ENCODE measurements at regions not wholly inside any gene's neighbourhood (a gene's known extent, or its start where the extent isn't known, plus 50 kb on each side); places are given as distances from the start of the nearest gene placed in this dataset.

DNA sequence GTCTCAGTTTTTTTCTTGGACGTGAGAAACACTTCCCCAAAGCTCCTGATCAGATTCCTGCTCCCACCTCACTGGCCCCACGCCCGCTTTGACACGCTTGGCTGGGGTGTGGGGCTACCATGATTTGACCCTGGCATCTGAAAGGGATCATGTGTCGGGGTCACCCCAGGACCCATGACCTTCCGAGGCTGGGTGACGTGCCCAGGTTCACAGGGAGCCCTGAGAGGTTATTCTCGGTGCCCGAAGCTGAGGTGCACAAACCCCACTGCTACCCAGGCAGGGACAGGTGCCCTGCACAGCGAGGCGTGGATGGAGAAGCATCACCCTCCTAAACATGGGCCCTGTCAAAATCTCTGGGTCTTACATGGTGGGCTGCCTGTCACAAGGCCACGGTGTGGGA is 404.1 kb downstream of the GALR1 start:
- DNase-seq: no peak

DNA sequence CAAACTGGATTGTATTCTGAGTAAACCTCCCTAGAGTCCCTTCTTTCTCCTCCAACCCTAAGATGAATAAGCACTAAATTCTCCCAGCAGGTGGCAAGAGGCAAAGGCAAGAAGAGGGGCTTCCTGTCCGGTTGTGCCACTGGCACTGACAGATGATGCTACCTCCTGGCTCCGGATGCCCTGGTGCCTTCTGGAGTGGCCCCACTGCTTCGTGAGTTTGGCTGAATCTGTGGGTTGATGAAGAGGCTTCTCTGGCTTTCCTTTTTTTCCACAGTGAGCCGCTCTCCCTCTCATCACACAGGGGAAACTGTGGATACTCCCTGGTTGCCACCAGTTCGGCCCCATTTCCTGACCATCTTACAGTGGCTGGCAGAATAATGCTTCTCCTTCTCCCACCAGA is 404.7 kb downstream of the GALR1 start:
- DNase-seq: no peak

DNA sequence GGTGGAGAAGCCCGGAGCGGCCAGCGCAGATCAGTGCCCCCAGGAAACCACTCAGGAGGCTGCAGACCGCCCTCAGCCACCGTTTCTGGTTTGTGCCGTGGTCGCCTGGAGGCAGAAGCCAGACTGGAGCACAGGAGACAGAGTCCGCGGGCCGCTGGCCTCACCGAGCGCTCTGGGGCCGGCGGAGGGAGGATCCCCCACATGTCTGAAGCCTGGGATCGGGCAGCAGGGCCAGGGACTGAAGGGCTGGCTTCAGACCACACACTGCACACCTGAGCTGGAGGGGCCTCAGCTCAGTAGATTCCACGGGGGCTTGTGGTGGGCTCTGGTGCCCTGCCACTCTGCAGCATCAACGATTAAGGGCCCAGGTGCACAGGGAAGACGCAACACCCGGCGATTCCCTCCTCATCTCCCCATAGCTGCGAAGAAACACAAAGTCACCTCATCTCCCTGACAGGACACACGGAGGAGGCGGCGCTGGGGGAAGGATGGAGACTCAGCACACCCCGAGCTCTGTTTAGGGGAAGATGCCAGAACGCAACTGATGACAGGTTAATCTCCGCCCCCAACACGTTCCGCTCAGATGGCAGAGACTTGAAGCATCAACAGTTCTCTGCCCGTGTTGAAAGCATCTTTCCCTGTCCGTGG is 408.1 kb downstream of the GALR1 start:
- no peak for DNase-seq

DNA sequence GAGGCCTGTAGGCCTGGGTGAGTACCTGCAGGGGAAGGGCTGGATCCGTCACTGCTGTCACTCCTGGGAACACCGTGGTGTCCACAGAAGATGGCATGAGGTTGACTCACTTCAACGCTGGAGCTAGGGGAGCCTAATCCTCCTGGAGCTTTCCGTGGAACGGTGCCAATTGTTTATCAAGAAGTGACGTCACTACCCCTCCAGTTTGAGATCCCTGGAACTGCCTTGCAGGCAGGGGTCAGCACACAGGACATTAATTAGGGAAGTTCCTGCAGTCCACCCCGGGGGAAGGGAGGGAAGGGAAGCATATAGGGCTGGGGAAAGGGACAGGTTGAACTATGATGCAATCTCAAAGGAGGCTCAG is 408.6 kb downstream of the GALR1 start:
- DNase-seq: no peak

GRCh38 chr18:77658751-77659448 is 409.3 kb downstream of the GALR1 start:
- no peak for DNase-seq

DNA sequence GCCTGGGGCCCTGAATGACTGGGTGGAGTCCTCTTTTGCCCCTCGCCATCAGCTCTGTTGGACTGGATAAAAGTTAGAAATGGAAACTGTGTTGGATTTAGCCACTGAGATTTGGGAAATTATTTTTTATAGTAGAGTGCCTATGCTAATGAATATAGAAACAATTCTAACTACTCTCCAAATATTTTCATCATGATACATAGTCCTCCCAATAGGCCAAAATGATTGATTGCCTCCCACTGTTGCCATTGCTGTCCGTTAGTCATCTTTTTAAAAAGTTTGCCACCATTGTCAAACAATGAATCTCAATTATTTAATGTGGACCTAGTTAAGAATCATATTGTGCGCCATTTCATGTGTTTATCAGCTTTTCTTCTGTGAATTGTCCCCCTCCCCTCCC is 417.0 kb downstream of the GALR1 start:
- no peak for DNase-seq

DNA sequence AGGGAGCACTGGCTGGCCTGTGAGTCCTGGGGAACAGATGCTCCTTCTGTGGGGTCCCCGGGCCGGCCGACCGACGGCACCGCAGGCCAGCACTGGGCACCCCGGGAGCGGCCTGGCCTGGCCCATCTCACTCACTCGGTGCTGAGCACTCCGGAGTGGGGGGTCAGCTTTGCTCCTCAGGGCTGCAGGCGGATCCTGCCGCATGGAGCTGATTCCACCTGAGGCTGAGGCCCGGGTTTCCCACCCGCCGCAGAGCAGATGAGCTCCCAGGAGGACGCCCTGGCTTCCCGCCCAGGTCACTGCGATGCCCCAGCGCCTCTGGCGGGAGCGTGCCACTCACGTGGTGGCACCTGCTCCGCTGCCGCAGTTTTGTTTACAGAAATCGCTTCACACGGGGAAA is 418.6 kb downstream of the GALR1 start:
- DNase-seq: no peak

- DNase-seq: no peak
Observed at GRCh38 chr18:77669331-77669730, 419.7 kb downstream of the GALR1 start.

- no peak for DNase-seq
Observed at GRCh38 chr18:77671456-77672167, 422.0 kb downstream of the GALR1 start.

DNA sequence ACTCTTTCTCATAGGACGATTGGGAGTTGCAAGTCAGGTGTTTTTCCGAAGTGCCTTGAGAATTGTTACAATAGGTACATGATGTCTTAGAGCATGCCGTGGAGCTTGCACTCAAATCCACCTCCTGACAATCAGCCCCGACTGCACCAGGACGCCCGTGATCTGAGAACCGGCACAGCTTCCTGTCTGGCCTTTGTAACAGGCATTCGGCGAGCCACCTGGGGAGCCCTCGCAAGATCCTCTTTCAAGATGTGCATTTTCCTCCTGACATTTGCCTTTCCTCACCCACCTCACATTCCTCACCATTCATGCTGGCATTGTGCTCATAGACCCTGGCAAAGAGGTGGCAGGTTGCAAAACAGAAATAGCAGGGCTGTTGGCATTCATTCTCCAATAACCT is 427.3 kb downstream of the GALR1 start:
- no peak for DNase-seq

DNA sequence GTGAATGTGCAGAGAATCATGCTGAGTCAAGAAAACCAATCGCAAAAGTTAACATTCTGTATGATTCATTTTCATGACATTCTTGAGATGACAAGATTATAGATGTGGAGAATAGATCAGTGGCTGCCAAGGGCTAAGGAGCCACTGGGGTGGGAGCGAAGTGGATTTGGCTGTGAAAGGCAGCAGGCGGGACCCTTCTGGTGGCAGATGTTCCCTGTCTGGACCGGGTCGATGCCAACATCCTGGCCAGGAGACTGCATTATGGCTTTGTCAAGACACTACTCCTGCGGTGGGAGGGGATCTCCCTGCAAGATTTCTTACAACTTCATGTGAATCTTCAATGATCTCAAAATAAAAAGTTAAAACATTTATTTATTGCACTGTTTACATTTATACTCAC is 427.9 kb downstream of the GALR1 start:
- DNase-seq: no peak

DNA sequence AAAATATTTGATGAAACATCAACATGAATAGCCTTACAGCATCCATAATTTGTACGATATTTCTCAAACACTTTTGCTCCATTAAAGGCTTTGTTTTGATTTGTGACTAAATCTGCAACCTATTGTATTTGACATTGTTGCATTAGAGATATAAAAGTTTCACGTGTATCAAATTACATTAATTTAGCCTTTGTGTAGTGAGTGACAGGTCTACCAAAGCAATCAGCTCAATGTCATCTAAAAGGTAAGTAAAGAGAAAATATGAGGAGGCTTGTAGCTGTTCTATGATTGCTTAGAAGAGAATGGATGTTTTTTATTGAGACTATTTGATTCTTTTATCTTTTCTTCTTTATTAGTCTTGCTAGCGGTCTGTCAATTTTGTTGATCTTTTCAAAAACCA is 430.2 kb downstream of the GALR1 start:
- DNase-seq: no peak

DNA sequence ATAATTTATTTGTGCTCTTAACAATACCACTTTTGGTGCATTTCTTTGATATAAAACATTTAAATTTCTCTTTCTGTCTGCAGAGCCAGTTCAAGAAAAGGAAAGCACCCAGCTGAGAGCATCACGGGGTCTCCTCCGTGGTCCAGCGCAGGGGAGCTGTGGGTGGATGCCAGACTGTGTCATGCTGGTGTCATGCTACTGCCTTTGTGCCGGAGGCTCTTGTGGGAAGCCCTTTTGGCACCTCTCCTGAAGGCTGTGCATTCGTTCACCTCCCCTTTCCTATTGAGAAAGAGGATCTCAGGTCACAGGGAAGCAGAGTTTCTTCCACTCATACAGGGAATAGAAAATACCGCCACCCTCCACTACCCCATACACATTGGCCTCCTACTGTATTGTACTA is 450.4 kb downstream of the GALR1 start:
- DNase-seq: no peak

DNA sequence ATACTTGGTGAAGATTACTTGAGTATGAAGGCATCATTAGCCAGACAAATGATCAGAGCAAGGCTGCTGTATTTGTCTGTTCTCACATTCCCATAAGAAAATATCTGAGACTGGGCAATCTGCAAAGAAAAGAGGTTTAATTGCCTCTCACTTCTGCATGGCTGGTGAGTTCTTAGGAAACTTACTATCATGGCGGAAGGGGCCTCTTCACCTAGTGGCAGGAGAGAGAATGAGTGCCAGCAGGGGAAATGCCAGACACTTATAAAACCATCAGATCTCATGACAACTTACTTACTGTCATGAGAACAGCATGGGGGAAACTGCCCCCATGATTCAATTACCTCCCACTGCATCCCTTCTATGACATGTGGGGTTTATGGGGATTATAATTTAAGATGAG is 452.3 kb downstream of the GALR1 start:
- no peak for DNase-seq

DNA sequence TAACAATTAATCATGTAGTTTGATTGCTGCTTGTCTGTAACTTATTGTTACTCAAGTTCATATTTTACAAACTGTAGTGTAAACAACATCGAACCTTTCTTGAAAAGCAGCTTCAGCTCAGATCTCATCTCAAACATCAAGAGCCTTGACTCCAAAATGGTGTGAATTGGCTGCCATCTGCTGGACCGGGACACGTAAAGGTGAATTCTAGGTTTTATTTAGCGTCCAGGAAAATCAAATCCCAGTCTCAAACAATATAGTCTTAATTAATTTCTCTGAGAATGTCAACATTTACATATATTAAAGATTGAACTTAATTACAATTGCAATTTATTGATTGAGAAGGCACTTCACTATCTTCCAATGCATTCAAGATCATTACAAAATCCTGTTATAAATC is 453.0 kb downstream of the GALR1 start:
- DNase-seq: peak in 10 of 58 donors; percentile 4 to 34 (median 15)

DNA sequence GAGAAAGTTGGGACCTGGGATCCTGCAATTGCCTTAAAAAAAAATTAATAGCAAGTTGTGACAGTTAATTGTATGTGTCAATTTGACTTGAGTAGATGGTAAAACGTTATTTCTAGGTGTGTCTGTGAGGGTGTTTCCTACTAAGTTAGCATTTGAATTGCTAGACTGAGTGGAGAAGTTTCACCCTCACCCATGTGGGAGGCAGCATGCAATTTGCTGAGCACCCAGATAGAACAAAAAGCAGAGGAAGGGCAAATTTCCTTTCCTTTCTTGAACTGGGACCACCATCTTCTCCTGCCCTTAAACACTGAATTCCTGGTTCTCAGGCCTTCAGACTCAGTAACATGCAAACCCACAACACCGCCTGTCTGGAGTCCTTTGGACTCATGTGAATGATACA is 455.7 kb downstream of the GALR1 start:
- DNase-seq: no peak

- DNase-seq: no peak
Observed at GRCh38 chr18:77708826-77709506, 459.3 kb downstream of the GALR1 start.

DNA sequence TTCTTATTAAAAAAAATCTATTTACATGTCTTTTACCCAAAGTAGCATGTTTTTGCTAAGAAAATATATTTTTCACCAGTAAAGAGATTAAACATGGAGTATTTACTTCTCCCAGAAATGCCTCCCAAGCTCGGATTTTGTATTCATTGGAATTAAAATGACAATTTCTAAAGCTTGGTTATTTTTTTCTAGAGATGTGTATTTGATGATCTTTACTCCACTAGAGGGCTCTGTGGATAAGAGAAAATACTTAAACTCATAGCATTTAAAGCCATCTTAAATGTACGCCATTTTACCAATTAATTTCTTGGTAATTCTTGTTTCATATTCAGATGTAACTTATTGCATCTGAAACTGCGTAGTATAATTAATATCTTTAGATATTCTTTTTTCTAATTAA is 461.4 kb downstream of the GALR1 start:
- DNase-seq: no peak

GRCh38 chr18:77714716-77715115 is 465.1 kb downstream of the GALR1 start:
- DNase-seq: no peak

GRCh38 chr18:77716282-77716681 is 466.6 kb downstream of the GALR1 start:
- no peak for DNase-seq

DNA sequence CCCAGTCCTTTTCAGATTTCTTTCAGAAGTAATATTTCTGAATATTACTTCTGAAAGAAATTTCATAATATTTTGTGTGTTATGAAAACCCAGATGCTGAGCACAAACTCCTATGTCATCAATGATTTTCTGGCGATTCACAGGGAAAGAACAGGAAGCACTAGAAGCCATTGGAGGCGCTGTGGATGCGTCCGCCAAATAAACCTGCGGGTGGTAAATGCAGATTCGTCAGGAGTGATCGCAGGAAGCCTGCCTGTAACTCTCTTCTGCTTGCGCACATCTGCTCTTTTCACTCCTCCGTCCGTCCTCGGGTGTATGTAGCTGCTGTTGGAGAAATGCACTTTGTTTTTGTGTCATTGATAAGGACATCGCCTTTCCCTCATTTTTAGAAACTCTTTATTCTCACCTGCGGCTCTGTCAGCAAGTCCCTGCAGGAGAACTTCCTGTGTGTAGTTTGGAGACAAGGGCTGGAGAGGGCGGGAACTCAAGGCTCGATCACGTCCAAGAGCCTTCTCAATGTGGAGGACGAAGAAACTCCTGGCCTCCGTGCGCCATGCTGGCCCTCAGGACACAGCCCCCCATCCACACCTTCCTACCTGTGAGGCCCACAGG is 483.8 kb downstream of the GALR1 start:
- no peak for DNase-seq

- DNase-seq: no peak
Observed at GRCh38 chr18:77736842-77737241, 487.2 kb downstream of the GALR1 start.
